GM12873 (cell line): ENCODE measurements at regions not wholly inside any gene's neighbourhood (a gene's known extent, or its start where the extent isn't known, plus 50 kb on each side); places are given as distances from the start of the nearest gene placed in this dataset.

ENCODE experiments used
- TF ChIP-seq, protein P1 (sequence below): IDR thresholded peaks from 2 replicates; pipeline ENCODE4 v1.5.1; 2012; ENCODE audit warnings: low read depth, mild to moderate bottlenecking, moderate library complexity, low read length, control low read depth; ENCODE audit not compliant: insufficient read depth; ENCODE audit errors: missing control alignments

DNA sequence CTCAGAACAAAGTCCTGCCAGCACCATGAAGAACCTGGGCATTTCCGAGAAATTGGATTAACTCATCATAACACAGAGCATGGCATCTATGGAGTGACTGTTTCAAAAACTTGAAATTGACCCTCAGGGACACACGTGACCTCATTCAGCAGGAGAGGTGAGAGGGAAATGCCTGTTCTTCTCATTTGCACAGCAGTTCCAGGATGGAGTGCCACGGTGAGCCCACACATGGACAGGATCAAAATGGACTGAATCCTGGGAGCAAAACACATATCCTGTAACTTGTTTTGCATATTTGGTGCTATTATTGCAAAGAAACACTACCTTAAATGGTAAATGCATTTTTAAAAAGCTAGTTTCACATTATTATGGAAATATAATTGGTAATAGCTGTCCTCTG, 256.1 kb upstream of the IRX2 start:
- TF ChIP-seq, protein P1, sequence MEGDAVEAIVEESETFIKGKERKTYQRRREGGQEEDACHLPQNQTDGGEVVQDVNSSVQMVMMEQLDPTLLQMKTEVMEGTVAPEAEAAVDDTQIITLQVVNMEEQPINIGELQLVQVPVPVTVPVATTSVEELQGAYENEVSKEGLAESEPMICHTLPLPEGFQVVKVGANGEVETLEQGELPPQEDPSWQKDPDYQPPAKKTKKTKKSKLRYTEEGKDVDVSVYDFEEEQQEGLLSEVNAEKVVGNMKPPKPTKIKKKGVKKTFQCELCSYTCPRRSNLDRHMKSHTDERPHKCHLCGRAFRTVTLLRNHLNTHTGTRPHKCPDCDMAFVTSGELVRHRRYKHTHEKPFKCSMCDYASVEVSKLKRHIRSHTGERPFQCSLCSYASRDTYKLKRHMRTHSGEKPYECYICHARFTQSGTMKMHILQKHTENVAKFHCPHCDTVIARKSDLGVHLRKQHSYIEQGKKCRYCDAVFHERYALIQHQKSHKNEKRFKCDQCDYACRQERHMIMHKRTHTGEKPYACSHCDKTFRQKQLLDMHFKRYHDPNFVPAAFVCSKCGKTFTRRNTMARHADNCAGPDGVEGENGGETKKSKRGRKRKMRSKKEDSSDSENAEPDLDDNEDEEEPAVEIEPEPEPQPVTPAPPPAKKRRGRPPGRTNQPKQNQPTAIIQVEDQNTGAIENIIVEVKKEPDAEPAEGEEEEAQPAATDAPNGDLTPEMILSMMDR, result no peak

DNA sequence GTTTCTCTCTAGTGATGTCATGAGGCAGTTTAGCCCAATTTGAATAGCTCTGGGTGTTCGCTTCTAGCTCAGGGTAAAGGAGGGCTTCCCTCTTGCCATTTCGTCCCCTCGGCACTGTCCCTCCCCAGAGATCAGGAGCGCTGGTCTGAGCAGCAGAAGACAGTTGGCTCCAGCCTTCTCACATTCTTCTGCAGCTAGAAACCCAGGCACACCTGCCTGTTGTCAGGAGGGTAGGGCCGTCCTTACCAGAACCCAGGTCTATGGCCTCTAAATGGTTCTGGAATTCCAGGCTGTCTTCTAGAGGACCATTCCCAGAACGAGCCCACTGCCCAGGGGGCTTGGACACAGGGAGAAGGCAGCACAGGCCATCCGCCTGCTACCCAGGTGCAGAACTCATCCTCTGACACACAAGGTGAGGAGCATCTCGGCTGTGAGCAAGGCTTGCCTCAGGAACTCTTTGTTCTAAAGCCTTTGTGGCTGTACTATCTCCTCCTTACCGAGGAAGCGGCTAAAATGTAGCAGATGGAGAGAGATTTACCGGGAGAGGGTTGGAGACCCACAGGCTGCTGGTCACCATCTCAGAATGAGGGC, 255.6 kb upstream of the IRX2 start:
- TF ChIP-seq, protein P1, result no peak

DNA sequence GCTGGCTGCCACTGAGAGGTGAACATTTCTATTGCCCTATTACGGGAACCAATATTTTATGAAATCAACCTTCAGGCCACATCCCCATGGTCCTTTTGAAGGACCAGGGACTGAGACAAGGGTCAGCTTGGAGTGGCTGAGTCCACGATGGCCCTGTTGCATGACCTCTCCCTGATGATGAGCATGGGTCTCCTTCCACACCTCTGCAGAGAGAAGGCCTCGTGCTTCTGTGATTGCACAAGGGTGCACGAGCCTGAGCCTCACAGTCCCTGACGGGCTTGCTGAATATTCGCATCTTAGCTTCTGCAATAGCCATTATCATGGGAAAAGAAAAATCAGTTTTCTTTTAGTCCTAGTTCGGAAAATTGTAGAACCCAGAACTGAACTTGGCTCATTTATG, 255.0 kb upstream of the IRX2 start:
- TF ChIP-seq, protein P1, result no peak

DNA sequence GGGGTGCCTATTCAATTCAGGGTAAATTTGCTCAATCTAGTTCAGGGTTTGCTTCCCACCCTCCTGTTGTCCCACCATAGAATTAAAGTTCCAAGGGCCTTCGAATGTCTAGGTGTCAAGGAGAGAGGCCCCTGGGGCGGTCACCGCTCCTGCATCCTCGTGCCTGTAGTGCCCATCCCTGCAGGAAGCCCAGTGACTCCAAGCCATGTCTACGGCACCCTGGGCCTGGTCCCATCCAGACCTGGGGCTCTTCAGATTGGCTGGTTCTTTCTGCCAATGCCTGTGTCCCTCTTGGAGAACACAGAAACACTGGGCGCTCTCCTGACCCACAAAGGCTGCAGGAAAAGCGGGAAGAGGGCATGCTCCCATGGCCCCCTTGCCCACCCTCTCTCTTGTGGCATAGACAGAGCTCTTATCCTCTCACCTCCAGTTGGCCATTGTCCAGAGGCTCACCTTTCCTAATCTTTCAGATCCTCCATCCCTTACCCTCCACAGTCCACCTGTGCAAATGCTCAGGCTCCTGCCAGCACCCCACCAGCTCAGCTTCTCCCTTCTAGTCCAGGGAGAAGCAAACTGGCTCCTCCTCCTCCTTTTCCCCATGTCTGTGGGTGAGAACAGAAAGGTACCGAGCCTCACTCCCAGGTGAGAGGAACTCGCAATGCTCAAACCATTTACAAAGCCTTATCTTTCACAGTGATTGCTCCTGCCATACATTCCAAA, 253.0 kb upstream of the IRX2 start:
- TF ChIP-seq, protein P1, result no peak

DNA sequence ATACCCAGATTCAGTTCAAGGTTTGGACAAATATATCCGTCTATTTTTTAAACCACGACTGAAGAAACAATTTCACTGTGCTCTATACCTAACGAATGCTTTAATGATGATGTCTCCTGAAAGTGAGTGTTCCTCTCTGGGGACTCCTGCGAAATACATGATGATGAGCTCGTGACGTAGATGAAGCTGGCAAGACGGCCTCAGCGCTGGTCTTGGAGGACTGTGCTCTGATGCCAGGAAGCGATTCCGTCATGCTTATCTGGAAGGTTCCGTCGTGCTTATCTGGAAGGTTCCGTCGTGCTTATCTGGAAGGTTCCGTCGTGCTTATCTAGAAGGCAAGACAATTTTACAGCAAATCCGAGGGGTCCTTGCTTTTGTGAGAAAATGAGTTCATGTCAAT, 250.8 kb upstream of the IRX2 start:
- TF ChIP-seq, protein P1, result no peak

DNA sequence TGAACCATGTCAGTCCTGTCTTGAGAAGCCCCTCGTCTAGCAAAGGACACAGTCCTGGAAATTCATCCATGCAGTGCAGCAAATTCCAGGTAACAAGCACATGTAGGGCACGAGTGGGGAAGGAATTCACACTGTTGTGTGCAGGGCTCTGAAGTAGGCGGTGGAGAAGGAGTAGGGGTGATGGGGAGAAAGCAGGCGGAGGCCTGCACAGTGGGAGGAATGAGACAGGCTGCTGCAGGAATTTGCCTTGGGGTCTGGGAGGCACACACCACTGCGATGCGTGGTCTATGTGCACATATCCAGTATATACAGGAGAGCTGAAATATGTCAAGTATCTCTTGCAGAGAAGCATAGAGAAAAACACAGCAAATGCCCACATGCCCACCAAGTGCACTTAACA, 249.2 kb upstream of the IRX2 start:
- TF ChIP-seq, protein P1, result no peak

DNA sequence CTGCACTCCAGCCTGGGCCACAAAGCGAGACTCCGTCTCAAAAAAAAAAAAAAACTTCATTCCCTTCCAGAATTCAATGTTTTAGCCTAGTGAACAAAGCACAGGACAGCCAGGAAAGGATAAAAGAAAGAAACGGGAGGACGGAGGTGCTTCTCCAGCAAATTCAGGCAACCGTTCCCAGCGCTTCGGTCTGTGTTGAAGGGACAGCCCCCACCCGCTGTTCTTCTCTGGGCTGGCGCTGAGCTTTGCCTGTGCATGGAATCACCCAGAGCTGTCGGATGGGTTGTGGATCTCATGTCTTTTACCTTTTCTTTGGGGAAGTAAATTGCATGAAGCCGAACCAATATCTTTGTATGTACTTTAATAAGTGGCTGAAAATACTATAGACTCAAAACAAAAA, 248.4 kb upstream of the IRX2 start:
- TF ChIP-seq, protein P1, result no peak
